ENCODE measurements at regions not wholly inside any gene's neighbourhood (a gene's known extent, or its start where the extent isn't known, plus 50 kb on each side); places are given as distances from the start of the nearest gene placed in this dataset.

- WGBS: 34% methylated on average over 6 of the region's 6 CpGs
- Histone ChIP-seq H3K27me3 (peaks cover 0 to 26% (median 0%) of the 10 kb centered on the region in 4 donors), H3K4me1 (peaks cover 0 to 5% (median 0%) of the 10 kb centered on the region in 4 donors), H3K9me3 (no peaks in the 10 kb centered on the region), H3K36me3 (no peaks in the 10 kb centered on the region), H3K4me3 (no peak overlapping the region), H3K27ac (replicated peaks in 1 of 4) (no peak overlapping the region)
- TF ChIP-seq POLR2A (IDR thresholded peaks at IDR 0.05; ENCODE audit: low read depth) (no peak), CTCF (IDR thresholded peaks at IDR 0.05) (peak; percentile 42 to 46 (median 43))
- peak; percentile 89 for DNase-seq (ENCODE audit: extremely low spot score)
- intact Hi-C loops (cut with DNase I): no loop called here
These were observed 89.5 kb downstream of the ESM1 start for GRCh38 chr5:54895816-54896341.

GRCh38 chr5:54894957-54895815, 90.2 kb downstream of the ESM1 start:
- WGBS: 77% methylated on average over 3 of the region's 3 CpGs
- TF ChIP-seq POLR2AphosphoS5 (IDR thresholded peaks at IDR 0.05) (no peak), EP300 (IDR thresholded peaks at IDR 0.05) (no peak)
- Histone ChIP-seq H3K4me1 (peaks cover 0 to 5% (median 0%) of the 10 kb centered on the region in 4 donors), H3K9me3 (no peaks in the 10 kb centered on the region), H3K27me3 (peaks cover 0 to 19% (median 0%) of the 10 kb centered on the region in 4 donors), H3K36me3 (no peaks in the 10 kb centered on the region), H3K27ac (replicated peaks in 1 of 4) (no peak overlapping the region), H3K4me3 (no peak overlapping the region)
- no peak for DNase-seq (ENCODE audit: extremely low spot score)
- intact Hi-C loops (cut with DNase I): no loop called here

GRCh38 chr5:54889826-54890225, 95.6 kb downstream of the ESM1 start:
- Histone ChIP-seq H3K9me3 (no peaks in the 10 kb centered on the region), H3K36me3 (no peaks in the 10 kb centered on the region), H3K4me1 (no peaks in the 10 kb centered on the region), H3K4me3 (no peak overlapping the region), H3K27ac (replicated peaks in 1 of 4) (no peak overlapping the region), H3K27me3 (peaks cover 0 to 7% (median 0%) of the 10 kb centered on the region in 4 donors)
- TF ChIP-seq POLR2A (IDR thresholded peaks at IDR 0.05; ENCODE audit: low read depth) (no peak), CTCF (IDR thresholded peaks at IDR 0.05) (no peak), EP300 (IDR thresholded peaks at IDR 0.05) (no peak), POLR2AphosphoS5 (IDR thresholded peaks at IDR 0.05) (no peak)
- DNase-seq (ENCODE audit: extremely low spot score): no peak
- WGBS: 86% methylated on average over 1 of the region's 1 CpG
- intact Hi-C loops (cut with DNase I): no loop called here

- Histone ChIP-seq H3K4me3 (no peak overlapping the region), H3K27ac (replicated peaks in 1 of 4) (no peak overlapping the region), H3K9me3 (no peaks in the 10 kb centered on the region), H3K27me3 (peaks cover 0 to 19% (median 0%) of the 10 kb centered on the region in 4 donors), H3K4me1 (peaks cover 0 to 19% (median 18%) of the 10 kb centered on the region in 4 donors), H3K36me3 (no peaks in the 10 kb centered on the region)
- no peak for TF ChIP-seq POLR2AphosphoS5 (IDR thresholded peaks at IDR 0.05)
- no peak for TF ChIP-seq EP300 (IDR thresholded peaks at IDR 0.05)
- no peak for TF ChIP-seq CTCF (IDR thresholded peaks at IDR 0.05)
- no peak for TF ChIP-seq POLR2A (IDR thresholded peaks at IDR 0.05; ENCODE audit: low read depth)
- WGBS: 81% methylated on average over 1 of the region's 1 CpG
- no peak for DNase-seq (ENCODE audit: extremely low spot score)
- intact Hi-C loops (cut with DNase I): no loop called here
These were observed 97.7 kb downstream of the ESM1 start for GRCh38 chr5:54887663-54888062.

- TF ChIP-seq POLR2AphosphoS5 (IDR thresholded peaks at IDR 0.05): no peak
- TF ChIP-seq CTCF (IDR thresholded peaks at IDR 0.05): no peak
- TF ChIP-seq EP300 (IDR thresholded peaks at IDR 0.05): no peak
- TF ChIP-seq POLR2A (IDR thresholded peaks at IDR 0.05; ENCODE audit: low read depth): no peak
- Histone ChIP-seq H3K27ac (replicated peaks in 1 of 4) (no peak overlapping the region), H3K27me3 (peaks cover 0 to 19% (median 0%) of the 10 kb centered on the region in 4 donors), H3K36me3 (no peaks in the 10 kb centered on the region), H3K4me1 (peaks cover 0 to 19% (median 19%) of the 10 kb centered on the region in 4 donors), H3K9me3 (no peaks in the 10 kb centered on the region), H3K4me3 (no peak overlapping the region)
- intact Hi-C loops (cut with DNase I): no loop called here
- DNase-seq (ENCODE audit: extremely low spot score): no peak
- 100% methylated on average over 1 of the region's 1 CpG for WGBS
These were observed 98.5 kb downstream of the ESM1 start for GRCh38 chr5:54886866-54887265.

Data from esophagus muscularis mucosa (tissue), 4 donors.